ENCODE measurements at regions not wholly inside any gene's neighbourhood (a gene's known extent, or its start where the extent isn't known, plus 50 kb on each side); places are given as distances from the start of the nearest gene placed in this dataset.

GRCh38 chr12:92506891-92507290 is 195.9 kb upstream of the PLEKHG7 start:
- WGBS (ENCODE audit: low lambda C conversion rate): 68% methylated on average over 3 of the region's 3 CpGs
- DNase-seq: no peak

GRCh38 chr12:92506460-92506859 is 196.3 kb upstream of the PLEKHG7 start:
- Histone ChIP-seq H3K4me2 (no peak overlapping the region), H3K9me3 (no peaks in the 10 kb centered on the region), H3K36me3 (replicated peaks in 1 of 2; ENCODE audit: control insufficient read depth in 1 of 2, insufficient read depth in 2 of 2, low read length in 1 of 2) (no peaks in the 10 kb centered on the region), H3K9ac (no peak overlapping the region), H4K20me1 (ENCODE audit: insufficient read depth) (no peaks in the 10 kb centered on the region), H3K4me1 (ENCODE audit: control insufficient read depth in 1 of 2, insufficient read depth in 2 of 2, low read depth in 1 of 2, low read length in 1 of 2) (no peaks in the 10 kb centered on the region; a peak in 1 of 4 replicates), H3K27me3 (ENCODE audit: insufficient read depth) (no peaks in the 10 kb centered on the region; the same call in 1 of the 2 replicates), H3F3A (replicated peaks; ENCODE audit: insufficient read depth) (no peaks in the 10 kb centered on the region), H2AFZ (ENCODE audit: low read depth) (no peak overlapping the region), H3K79me2 (ENCODE audit: insufficient read depth) (no peaks in the 10 kb centered on the region), H3K9me2 (no peaks in the 10 kb centered on the region), H3K27ac (ENCODE audit: low read depth in 2 of 2, low read length in 1 of 2) (no peak overlapping the region), H3K4me3 (ENCODE audit: low read depth in 2 of 2, low read length in 1 of 2) (no peak overlapping the region)
- 31% methylated on average over 2 of the region's 2 CpGs for WGBS (ENCODE audit: low lambda C conversion rate)
- ChIA-PET CTCF (interaction anchor here (1.1 to 1.6 kb wide), 2 partner anchors 18 to 1151 kb away, joined by 4 read pairs; no protein-coding TSS in a partner anchor), POLR2A (no interaction called here)
- TF ChIP-seq FOXM1 (IDR thresholded peaks at IDR 0.05; ENCODE audit: low read depth) (no peak), SIN3A (IDR thresholded peaks at IDR 0.05; ENCODE audit: borderline replicate concordance, low read depth, low read length) (no peak), EZH2phosphoT487 (IDR thresholded peaks at IDR 0.05; ENCODE audit: borderline replicate concordance, low read depth) (no peak)
- no peak for DNase-seq

More at GRCh38 chr12:92506891-92507290, 195.9 kb upstream of the PLEKHG7 start:
- Histone ChIP-seq H4K20me1 (ENCODE audit: insufficient read depth) (no peaks in the 10 kb centered on the region), H3K9me3 (no peaks in the 10 kb centered on the region), H3K36me3 (replicated peaks in 1 of 2; ENCODE audit: control insufficient read depth in 1 of 2, insufficient read depth in 2 of 2, low read length in 1 of 2) (no peaks in the 10 kb centered on the region), H3K4me3 (ENCODE audit: low read depth in 2 of 2, low read length in 1 of 2) (no peak overlapping the region), H3K9ac (no peak overlapping the region), H3K27ac (ENCODE audit: low read depth in 2 of 2, low read length in 1 of 2) (no peak overlapping the region), H3K9me2 (no peaks in the 10 kb centered on the region), H3K79me2 (ENCODE audit: insufficient read depth) (no peaks in the 10 kb centered on the region), H3K4me2 (no peak overlapping the region), H2AFZ (ENCODE audit: low read depth) (no peak overlapping the region), H3K27me3 (ENCODE audit: insufficient read depth) (no peaks in the 10 kb centered on the region; the same call in 1 of the 2 replicates), H3K4me1 (ENCODE audit: control insufficient read depth in 1 of 2, insufficient read depth in 2 of 2, low read depth in 1 of 2, low read length in 1 of 2) (no peaks in the 10 kb centered on the region; a peak in 1 of 4 replicates), H3F3A (replicated peaks; ENCODE audit: insufficient read depth) (no peaks in the 10 kb centered on the region)
- CTCF ChIA-PET: interaction anchor here (1.1 kb wide), 1 partner anchor 1152 kb away, joined by 4 read pairs; no protein-coding TSS in a partner anchor
- no peak for TF ChIP-seq MXI1 (IDR thresholded peaks at IDR 0.05; ENCODE audit: low read depth, low read length)
- no peak for TF ChIP-seq PBX3 (IDR thresholded peaks at IDR 0.05)
- no peak for TF ChIP-seq YY1 (IDR thresholded peaks at IDR 0.05; ENCODE audit: low read depth)
- TF ChIP-seq SMC3 (IDR thresholded peaks at IDR 0.05; ENCODE audit: low read depth, low read length): no peak
- no peak for TF ChIP-seq FOSL2 (IDR thresholded peaks at IDR 0.05; ENCODE audit: borderline replicate concordance, low read depth)
- POLR2A ChIA-PET: no interaction called here
